ENCODE measurements at regions not wholly inside any gene's neighbourhood (a gene's known extent, or its start where the extent isn't known, plus 50 kb on each side); places are given as distances from the start of the nearest gene placed in this dataset.

- Histone ChIP-seq H3K36me3 (replicated peaks in 1 of 2; ENCODE audit: control insufficient read depth in 1 of 2, insufficient read depth in 2 of 2, low read length in 1 of 2) (no peaks in the 10 kb centered on the region), H3K9ac (no peak overlapping the region), H3F3A (replicated peaks; ENCODE audit: insufficient read depth) (peaks cover 8% of the 10 kb centered on the region), H3K27me3 (ENCODE audit: insufficient read depth) (no peaks in the 10 kb centered on the region), H3K9me2 (no peaks in the 10 kb centered on the region), H4K20me1 (ENCODE audit: insufficient read depth) (no peaks in the 10 kb centered on the region), H3K4me1 (ENCODE audit: control insufficient read depth in 1 of 2, insufficient read depth in 2 of 2, low read depth in 1 of 2, low read length in 1 of 2) (no peaks in the 10 kb centered on the region; a peak in 1 of 4 replicates), H2AFZ (ENCODE audit: low read depth) (0 out of 2 replicates have a peak overlapping the region, but pooled peaks have one; percentile 1), H3K4me3 (ENCODE audit: low read depth in 2 of 2, low read length in 1 of 2) (no peak overlapping the region), H3K27ac (ENCODE audit: low read depth in 2 of 2, low read length in 1 of 2) (no peak overlapping the region), H3K9me3 (no peaks in the 10 kb centered on the region), H3K79me2 (ENCODE audit: insufficient read depth) (no peaks in the 10 kb centered on the region), H3K4me2 (no peak overlapping the region)
- no peak for TF ChIP-seq SMC3 (IDR thresholded peaks at IDR 0.05; ENCODE audit: low read depth, low read length)
- 33% methylated on average over 6 of the region's 6 CpGs for whole genome bisulfite sequencing (ENCODE audit: low lambda C conversion rate)
- ChIA-PET CTCF (interaction anchor here (0.7 kb wide), 1 partner anchor 97 kb away, joined by 3 read pairs; no protein-coding TSS in a partner anchor), POLR2A (no interaction called here)
- DNase-seq, result no peak
Measured at GRCh38 chr5:136615251-136616119, 250.1 kb upstream of the TRPC7 start.

GRCh38 chr5:136613230-136613629 is 247.9 kb upstream of the TRPC7 start:
- DNase-seq, result no peak
- Histone ChIP-seq H4K20me1 (ENCODE audit: insufficient read depth) (no peaks in the 10 kb centered on the region), H3F3A (replicated peaks; ENCODE audit: insufficient read depth) (no peaks in the 10 kb centered on the region), H3K27me3 (ENCODE audit: insufficient read depth) (no peaks in the 10 kb centered on the region), H3K36me3 (replicated peaks in 1 of 2; ENCODE audit: control insufficient read depth in 1 of 2, insufficient read depth in 2 of 2, low read length in 1 of 2) (no peaks in the 10 kb centered on the region), H3K4me2 (no peak overlapping the region), H3K27ac (ENCODE audit: low read depth in 2 of 2, low read length in 1 of 2) (no peak overlapping the region), H3K9me2 (no peaks in the 10 kb centered on the region), H3K9ac (no peak overlapping the region), H3K4me3 (ENCODE audit: low read depth in 2 of 2, low read length in 1 of 2) (no peak overlapping the region), H3K9me3 (no peaks in the 10 kb centered on the region), H3K79me2 (ENCODE audit: insufficient read depth) (no peaks in the 10 kb centered on the region), H3K4me1 (ENCODE audit: control insufficient read depth in 1 of 2, insufficient read depth in 2 of 2, low read depth in 1 of 2, low read length in 1 of 2) (no peaks in the 10 kb centered on the region), H2AFZ (ENCODE audit: low read depth) (no peak overlapping the region)
- CTCF ChIA-PET, result no interaction called here
- POLR2A ChIA-PET, result no interaction called here
- TF ChIP-seq FOSL2 (IDR thresholded peaks at IDR 0.05; ENCODE audit: borderline replicate concordance, low read depth) (peak; percentile 23; the same call in 1 of the 2 replicates), YY1 (IDR thresholded peaks at IDR 0.05; ENCODE audit: low read depth) (no peak)

GRCh38 chr5:136605638-136606037 is 240.3 kb upstream of the TRPC7 start:
- POLR2A ChIA-PET, result no interaction called here
- TF ChIP-seq IRF3 (IDR thresholded peaks at IDR 0.05; ENCODE audit: low read depth, low read length), result no peak
- TF ChIP-seq ELF1 (IDR thresholded peaks at IDR 0.05), result no peak
- no peak for TF ChIP-seq YY1 (IDR thresholded peaks at IDR 0.05; ENCODE audit: low read depth)
- no peak for TF ChIP-seq TAF1 (IDR thresholded peaks at IDR 0.05; ENCODE audit: borderline replicate concordance, low read depth, low read length)
- TF ChIP-seq FOXM1 (IDR thresholded peaks at IDR 0.05; ENCODE audit: low read depth), result no peak
- Histone ChIP-seq H3K4me3 (ENCODE audit: low read depth in 2 of 2, low read length in 1 of 2) (no peak overlapping the region), H3K9me3 (no peaks in the 10 kb centered on the region), H3K27me3 (ENCODE audit: insufficient read depth) (no peaks in the 10 kb centered on the region), H3K79me2 (ENCODE audit: insufficient read depth) (no peaks in the 10 kb centered on the region), H2AFZ (ENCODE audit: low read depth) (no peak overlapping the region), H4K20me1 (ENCODE audit: insufficient read depth) (no peaks in the 10 kb centered on the region), H3K9me2 (no peaks in the 10 kb centered on the region), H3F3A (replicated peaks; ENCODE audit: insufficient read depth) (no peaks in the 10 kb centered on the region), H3K27ac (ENCODE audit: low read depth in 2 of 2, low read length in 1 of 2) (no peak overlapping the region), H3K4me1 (ENCODE audit: control insufficient read depth in 1 of 2, insufficient read depth in 2 of 2, low read depth in 1 of 2, low read length in 1 of 2) (no peaks in the 10 kb centered on the region), H3K4me2 (no peak overlapping the region), H3K9ac (no peak overlapping the region), H3K36me3 (replicated peaks in 1 of 2; ENCODE audit: control insufficient read depth in 1 of 2, insufficient read depth in 2 of 2, low read length in 1 of 2) (no peaks in the 10 kb centered on the region)
- no peak for DNase-seq
- CTCF ChIA-PET, result no interaction called here
- WGBS (ENCODE audit: low lambda C conversion rate), result 7% methylated on average over 1 of the region's 1 CpG

Data from SK-N-SH (cell line).